ENCODE measurements at regions not wholly inside any gene's neighbourhood (a gene's known extent, or its start where the extent isn't known, plus 50 kb on each side); places are given as distances from the start of the nearest gene placed in this dataset.

GRCh38 chr6:21707524-21708319 is 114.2 kb downstream of the SOX4 start:
- H3K4me1 ChIP-seq, result no peaks in the 10 kb centered on the region
- 47% methylated on average over 3 of the region's 3 CpGs for WGBS

GRCh38 chr6:21708320-21708580 is 114.7 kb downstream of the SOX4 start:
- Histone ChIP-seq H3K27ac (no peak overlapping the region), H3K4me1 (no peaks in the 10 kb centered on the region), H3K4me3 (no peak overlapping the region), H3K27me3 (no peaks in the 10 kb centered on the region), H3K9me3 (no peaks in the 10 kb centered on the region), H3K36me3 (no peaks in the 10 kb centered on the region)
- no peak for DNase-seq (ENCODE audit: low spot score in 2 of 2)
- no peak for TF ChIP-seq CTCF (IDR thresholded peaks at IDR 0.05)
- TF ChIP-seq EP300 (IDR thresholded peaks at IDR 0.05), result no peak

More at GRCh38 chr6:21707524-21708319, 114.2 kb downstream of the SOX4 start:
- Histone ChIP-seq H3K4me3 (no peak overlapping the region), H3K27ac (no peak overlapping the region), H3K9me3 (no peaks in the 10 kb centered on the region), H3K36me3 (no peaks in the 10 kb centered on the region), H3K27me3 (no peaks in the 10 kb centered on the region)
- no peak for DNase-seq (ENCODE audit: low spot score in 2 of 2)
- TF ChIP-seq POLR2AphosphoS5 (IDR thresholded peaks at IDR 0.05), result no peak
- TF ChIP-seq EP300 (IDR thresholded peaks at IDR 0.05), result no peak
- no peak for TF ChIP-seq POLR2A (IDR thresholded peaks at IDR 0.05)
- TF ChIP-seq CTCF (IDR thresholded peaks at IDR 0.05), result no peak

GRCh38 chr6:21710216-21710615 is 116.7 kb downstream of the SOX4 start:
- 89% methylated on average over 1 of the region's 1 CpG for WGBS
- Histone ChIP-seq H3K27me3 (no peaks in the 10 kb centered on the region), H3K4me1 (no peaks in the 10 kb centered on the region), H3K9me3 (no peaks in the 10 kb centered on the region), H3K4me3 (no peak overlapping the region), H3K27ac (no peak overlapping the region), H3K36me3 (no peaks in the 10 kb centered on the region)
- no peak for TF ChIP-seq CTCF (IDR thresholded peaks at IDR 0.05)
- no peak for TF ChIP-seq POLR2AphosphoS5 (IDR thresholded peaks at IDR 0.05)
- no peak for DNase-seq (ENCODE audit: low spot score in 2 of 2)

- no peak overlapping the region for H3K27ac ChIP-seq
- no peaks in the 10 kb centered on the region for H3K27me3 ChIP-seq
- H3K9me3 ChIP-seq, result no peaks in the 10 kb centered on the region
- no peak overlapping the region for H3K4me3 ChIP-seq
- H3K36me3 ChIP-seq, result no peaks in the 10 kb centered on the region
- 74% methylated on average over 7 of the region's 7 CpGs for WGBS
- H3K4me1 ChIP-seq, result no peaks in the 10 kb centered on the region
- TF ChIP-seq POLR2A (IDR thresholded peaks at IDR 0.05), result no peak
- TF ChIP-seq CTCF (IDR thresholded peaks at IDR 0.05), result no peak
- no peak for TF ChIP-seq EP300 (IDR thresholded peaks at IDR 0.05)
- DNase-seq (ENCODE audit: low spot score in 2 of 2), result no peak
Measured at GRCh38 chr6:21710908-21711627, 117.5 kb downstream of the SOX4 start.

GRCh38 chr6:21712213-21712612 is 118.7 kb downstream of the SOX4 start:
- H3K9me3 ChIP-seq, result no peaks in the 10 kb centered on the region
- no peak for DNase-seq (ENCODE audit: low spot score in 2 of 2)

More at GRCh38 chr6:21712213-21712612, 118.7 kb downstream of the SOX4 start:
- WGBS, result 75% methylated on average over 4 of the region's 4 CpGs
- no peaks in the 10 kb centered on the region for H3K4me1 ChIP-seq
- TF ChIP-seq EP300 (IDR thresholded peaks at IDR 0.05) (no peak), CTCF (IDR thresholded peaks at IDR 0.05) (no peak), POLR2A (IDR thresholded peaks at IDR 0.05) (no peak), POLR2AphosphoS5 (IDR thresholded peaks at IDR 0.05) (no peak)
- no peak overlapping the region for H3K4me3 ChIP-seq
- H3K36me3 ChIP-seq, result no peaks in the 10 kb centered on the region
- H3K27ac ChIP-seq, result no peak overlapping the region
- no peaks in the 10 kb centered on the region for H3K27me3 ChIP-seq

All from suprapubic skin (tissue), 4 donors.